Esophagus muscularis mucosa (tissue), 4 donors: ENCODE measurements at regions not wholly inside any gene's neighbourhood (a gene's known extent, or its start where the extent isn't known, plus 50 kb on each side); places are given as distances from the start of the nearest gene placed in this dataset.

Experiments used
- DNase-seq: peaks from one replicate; pipeline ENCODE4 v3.0.0-alpha.2; 2017; ENCODE audit errors: extremely low spot score
- H3K27ac ChIP-seq, 4 donors: fragments of 200-600 bp; sonication (generic); replicated peaks in 1 of 4; 1 replicate in 3 of 4; 2 replicates in 1 of 4; pipeline ENCODE4 v1.5.1; 2016 to 2019; ENCODE audit warnings: mild to moderate bottlenecking in 1 of 4
- H3K27me3 ChIP-seq, 4 donors: fragments of 200-600 bp; sonication (generic); one replicate each; pipeline versions ENCODE4 v1.5.1 to v1.6.0; 2016 to 2019
- H3K36me3 ChIP-seq, 4 donors: fragments of 200-600 bp; sonication (generic); one replicate each; pipeline ENCODE4 v1.5.1; 2016 to 2019
- H3K4me1 ChIP-seq, 4 donors: fragments of 200-600 bp; sonication (generic); one replicate each; pipeline ENCODE4 v1.5.1; 2016 to 2019
- H3K4me3 ChIP-seq, 4 donors: fragments of 200-600 bp; sonication (generic); 1 replicate in 2 of 4; 2 replicates in 2 of 4; pipeline ENCODE4 v1.5.1; 2016 to 2019; ENCODE audit warnings: mild to moderate bottlenecking in 4 of 4, moderate library complexity in 1 of 4
- H3K9me3 ChIP-seq, 4 donors: fragments of 200-600 bp; sonication (generic); 1 replicate in 3 of 4; 2 replicates in 1 of 4; pipeline ENCODE4 v1.5.1; 2016 to 2019
- EP300 ChIP-seq: sonication (generic); formaldehyde crosslinking; IDR thresholded peaks from one replicate; pipeline ENCODE4 v1.6.1; 2017; ENCODE audit warnings: antibody characterized with exemption
- POLR2A ChIP-seq: fragments of 450-650 bp; IDR thresholded peaks from one replicate; pipeline ENCODE4 v1.6.1; 2017; ENCODE audit warnings: antibody characterized with exemption, moderate library complexity, mild to moderate bottlenecking, low read depth
- POLR2AphosphoS5 ChIP-seq, 2 donors: sonication (generic); formaldehyde crosslinking; IDR thresholded peaks; one replicate each; pipeline ENCODE4 v1.6.1; 2017; ENCODE audit warnings: antibody characterized with exemption in 2 of 2
- WGBS: methylation state at CpG from one replicate; pipeline ENCODE4 v1.1.5; 2018; 5-methylcytosine and 5-hydroxymethylcytosine counted together
- intact Hi-C: fragments of 100-400 bp; cut with DNase I; formaldehyde crosslinking; loops from one replicate; pipeline ENCODE4 v1.15.1; 2023
- TF ChIP-seq, protein P1 (sequence below), 3 experiments: fragments of 200-600 bp in 2 of 3; fragments of 450-650 bp in 1 of 3; sonication (generic) in 2 of 3; IDR thresholded peaks; one replicate each; pipeline ENCODE4 v1.5.1; 2017 to 2019; ENCODE audit warnings: antibody characterized with exemption in 3 of 3, mild to moderate bottlenecking in 2 of 3, moderate library complexity in 1 of 3

DNA sequence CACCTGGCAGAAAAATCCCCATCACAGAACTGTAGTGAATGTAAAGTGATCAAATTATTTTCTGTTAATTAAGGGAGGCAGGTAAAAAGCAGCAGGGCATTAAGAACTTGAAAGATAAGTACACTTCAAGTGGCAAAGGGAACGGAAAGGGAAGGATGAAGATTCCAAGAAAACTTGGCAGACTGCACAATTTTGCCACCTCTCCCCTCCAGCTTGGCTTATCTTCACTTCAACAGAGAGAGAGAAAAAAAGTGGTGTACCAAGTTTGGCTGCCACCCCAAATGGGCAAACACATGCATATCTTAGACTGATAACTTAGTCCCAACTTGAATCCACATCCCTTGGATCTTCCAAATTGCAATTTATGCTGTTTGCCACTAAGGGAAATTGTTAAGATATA, 598.1 kb upstream of the ACTRT1 start:
- no peaks in the 10 kb centered on the region for H3K27me3 ChIP-seq
- no peak overlapping the region for H3K4me3 ChIP-seq
- intact Hi-C loops = no loop called here
- H3K36me3 ChIP-seq = no peaks in the 10 kb centered on the region
- no peak overlapping the region for H3K27ac ChIP-seq
- H3K4me1 ChIP-seq = no peaks in the 10 kb centered on the region
- TF ChIP-seq, protein P1, sequence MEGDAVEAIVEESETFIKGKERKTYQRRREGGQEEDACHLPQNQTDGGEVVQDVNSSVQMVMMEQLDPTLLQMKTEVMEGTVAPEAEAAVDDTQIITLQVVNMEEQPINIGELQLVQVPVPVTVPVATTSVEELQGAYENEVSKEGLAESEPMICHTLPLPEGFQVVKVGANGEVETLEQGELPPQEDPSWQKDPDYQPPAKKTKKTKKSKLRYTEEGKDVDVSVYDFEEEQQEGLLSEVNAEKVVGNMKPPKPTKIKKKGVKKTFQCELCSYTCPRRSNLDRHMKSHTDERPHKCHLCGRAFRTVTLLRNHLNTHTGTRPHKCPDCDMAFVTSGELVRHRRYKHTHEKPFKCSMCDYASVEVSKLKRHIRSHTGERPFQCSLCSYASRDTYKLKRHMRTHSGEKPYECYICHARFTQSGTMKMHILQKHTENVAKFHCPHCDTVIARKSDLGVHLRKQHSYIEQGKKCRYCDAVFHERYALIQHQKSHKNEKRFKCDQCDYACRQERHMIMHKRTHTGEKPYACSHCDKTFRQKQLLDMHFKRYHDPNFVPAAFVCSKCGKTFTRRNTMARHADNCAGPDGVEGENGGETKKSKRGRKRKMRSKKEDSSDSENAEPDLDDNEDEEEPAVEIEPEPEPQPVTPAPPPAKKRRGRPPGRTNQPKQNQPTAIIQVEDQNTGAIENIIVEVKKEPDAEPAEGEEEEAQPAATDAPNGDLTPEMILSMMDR (IDR thresholded peaks at IDR 0.05) = no peak
- TF ChIP-seq POLR2AphosphoS5 (IDR thresholded peaks at IDR 0.05) = no peak
- TF ChIP-seq EP300 = no peak
- TF ChIP-seq POLR2A = no peak
- H3K9me3 ChIP-seq = no peaks in the 10 kb centered on the region
- WGBS = 80% methylated on average over 1 of the region's 1 CpG
- DNase-seq = no peak

DNA sequence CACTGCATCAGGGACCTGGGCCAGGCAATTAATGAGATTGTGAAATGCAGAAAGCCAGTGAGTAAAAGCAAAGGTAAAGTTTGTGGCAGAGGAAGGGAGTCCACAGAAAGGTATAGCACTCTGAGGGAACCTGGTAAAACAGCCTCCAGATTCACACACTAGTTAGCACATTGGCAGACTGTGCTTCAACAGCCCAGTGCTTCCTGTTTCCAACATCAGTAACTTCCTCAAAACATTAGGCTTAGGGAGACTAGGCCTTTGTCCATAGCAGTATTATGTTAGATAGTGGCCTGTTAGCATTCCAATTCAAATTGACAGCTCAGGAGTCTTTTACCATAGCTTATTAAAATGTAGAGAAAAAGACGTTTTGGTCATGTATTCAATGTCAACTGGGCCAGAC, 582.6 kb upstream of the ACTRT1 start:
- WGBS = 26% methylated on average over 1 of the region's 1 CpG
- intact Hi-C loops = no loop called here

DNA sequence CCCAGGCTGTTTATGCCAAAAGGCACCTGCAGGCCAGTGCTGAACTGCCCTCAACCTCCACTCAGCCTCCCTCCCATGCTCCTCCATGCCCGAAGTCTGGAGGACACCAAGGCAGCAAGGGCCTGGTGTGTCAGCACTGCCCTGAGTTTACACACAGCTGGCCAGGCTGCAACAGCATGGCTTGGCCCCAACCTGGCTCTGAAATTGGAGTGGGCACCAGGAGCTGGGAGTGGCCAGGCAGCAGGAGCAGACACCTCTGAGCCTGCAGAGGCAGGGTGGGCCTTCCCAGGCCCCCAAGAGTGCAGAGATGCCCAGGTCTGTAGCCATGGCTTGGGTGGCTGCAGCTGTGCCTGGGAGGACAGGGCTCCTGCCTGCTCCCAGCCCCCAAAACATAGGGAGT, 571.2 kb upstream of the ACTRT1 start:
- Histone ChIP-seq H3K4me1 (no peaks in the 10 kb centered on the region), H3K27ac (no peak overlapping the region), H3K36me3 (no peaks in the 10 kb centered on the region), H3K9me3 (no peaks in the 10 kb centered on the region), H3K27me3 (no peaks in the 10 kb centered on the region), H3K4me3 (no peak overlapping the region)
- no peak for TF ChIP-seq EP300
- TF ChIP-seq, protein P1 (IDR thresholded peaks at IDR 0.05) = no peak
- TF ChIP-seq POLR2A = no peak
- no peak for TF ChIP-seq POLR2AphosphoS5 (IDR thresholded peaks at IDR 0.05)
- intact Hi-C loops = no loop called here
- no peak for DNase-seq
- no CpG with 5 or more reads among the region's 1 CpG for WGBS

More for the DNA sequence above, 582.6 kb upstream of the ACTRT1 start:
- Histone ChIP-seq H3K4me1 (no peaks in the 10 kb centered on the region), H3K27ac (no peak overlapping the region), H3K9me3 (no peaks in the 10 kb centered on the region), H3K36me3 (no peaks in the 10 kb centered on the region), H3K4me3 (no peak overlapping the region), H3K27me3 (no peaks in the 10 kb centered on the region)
- no peak for TF ChIP-seq POLR2A
- TF ChIP-seq, protein P1 (IDR thresholded peaks at IDR 0.05) = no peak
- no peak for TF ChIP-seq POLR2AphosphoS5 (IDR thresholded peaks at IDR 0.05)
- no peak for TF ChIP-seq EP300
- DNase-seq = no peak

DNA sequence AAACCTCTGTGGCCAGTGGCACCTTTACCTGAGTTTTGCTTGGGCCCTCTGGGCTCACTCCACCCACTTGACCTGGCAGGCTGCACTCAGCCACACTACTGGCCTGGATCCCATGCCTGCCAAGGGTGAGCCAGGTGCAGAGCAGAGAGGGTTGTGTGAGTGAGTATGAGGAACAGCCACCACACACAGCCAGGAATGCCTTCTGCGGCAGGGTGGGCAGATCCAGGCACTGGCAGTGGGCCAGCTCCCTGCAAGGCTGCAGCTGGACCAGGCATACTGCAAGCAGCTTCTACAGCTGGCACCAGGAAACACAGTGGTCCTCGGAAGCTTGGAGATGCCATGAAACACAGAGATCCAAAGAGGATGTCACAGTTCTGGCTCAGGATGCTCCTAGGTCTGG, 570.1 kb upstream of the ACTRT1 start:
- H3K27me3 ChIP-seq = no peaks in the 10 kb centered on the region
- no peak for DNase-seq
- H3K4me1 ChIP-seq = no peaks in the 10 kb centered on the region
- no peak for TF ChIP-seq POLR2A
- TF ChIP-seq, protein P1 (IDR thresholded peaks at IDR 0.05) = no peak
- TF ChIP-seq EP300 = no peak
- no peak for TF ChIP-seq POLR2AphosphoS5 (IDR thresholded peaks at IDR 0.05)
- no peaks in the 10 kb centered on the region for H3K36me3 ChIP-seq
- H3K4me3 ChIP-seq = no peak overlapping the region
- H3K27ac ChIP-seq = no peak overlapping the region
- WGBS = 90% methylated on average over 2 of the region's 2 CpGs
- H3K9me3 ChIP-seq = no peaks in the 10 kb centered on the region
- intact Hi-C loops = no loop called here

DNA sequence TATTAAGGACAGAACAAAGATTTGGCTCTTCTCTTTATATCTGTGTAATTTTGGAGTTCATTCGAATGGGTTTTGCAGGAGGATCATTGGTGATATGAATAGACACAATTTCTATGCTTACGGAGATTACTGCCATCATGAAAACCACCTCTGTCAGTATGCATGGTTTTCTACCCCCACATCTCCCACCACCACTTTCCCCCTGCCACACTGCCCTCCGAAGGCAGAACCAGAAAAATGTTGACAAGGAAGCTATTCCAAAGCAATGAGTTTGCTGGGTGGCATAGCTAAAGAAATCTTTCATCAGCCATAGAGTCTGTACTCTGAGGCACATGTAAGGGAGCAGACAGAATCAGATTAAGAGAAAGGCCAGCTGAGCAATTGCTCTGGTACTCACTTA, 567.3 kb upstream of the ACTRT1 start:
- Histone ChIP-seq H3K27me3 (no peaks in the 10 kb centered on the region), H3K9me3 (no peaks in the 10 kb centered on the region), H3K4me1 (no peaks in the 10 kb centered on the region), H3K4me3 (no peak overlapping the region), H3K36me3 (no peaks in the 10 kb centered on the region), H3K27ac (no peak overlapping the region)
- TF ChIP-seq, protein P1 (IDR thresholded peaks at IDR 0.05) = no peak
- DNase-seq = no peak
- 66% methylated on average over 3 of the region's 3 CpGs for WGBS
- intact Hi-C loops = no loop called here
